H9 (cell line): ENCODE measurements at regions not wholly inside any gene's neighbourhood (a gene's known extent, or its start where the extent isn't known, plus 50 kb on each side); places are given as distances from the start of the nearest gene placed in this dataset.

ENCODE experiments used
- DNase-seq: peaks from one replicate; pipeline ENCODE4 v3.0.0-alpha.2; 2017
- H2AFZ ChIP-seq: one replicate; pipeline ENCODE4 v1.6.1; 2013; ENCODE audit warnings: mild to moderate bottlenecking, low read length, control low read depth, moderate library complexity
- H2AK5ac ChIP-seq: 2 replicates; pipeline ENCODE4 v1.6.1; 2013; ENCODE audit warnings: low read length, control low read depth, mixed read lengths; ENCODE audit not compliant: insufficient read length
- H2BK120ac ChIP-seq: one replicate; pipeline ENCODE4 v1.6.1; 2013; ENCODE audit warnings: low read depth, mild to moderate bottlenecking, low read length, control low read depth, inconsistent platforms; ENCODE audit not compliant: poor library complexity, severe bottlenecking
- H2BK12ac ChIP-seq: 2 replicates; pipeline ENCODE4 v1.6.1; 2013; ENCODE audit warnings: low read length, control low read depth, mixed read lengths, low read depth; ENCODE audit not compliant: insufficient read length
- H2BK15ac ChIP-seq: 2 replicates; pipeline ENCODE4 v1.6.1; 2013; ENCODE audit warnings: low read depth, low read length, control low read depth
- H2BK20ac ChIP-seq: one replicate; pipeline ENCODE4 v1.6.1; 2013; ENCODE audit warnings: low read depth, mild to moderate bottlenecking, low read length, control low read depth, inconsistent platforms; ENCODE audit not compliant: poor library complexity, severe bottlenecking
- H2BK5ac ChIP-seq: 2 replicates; pipeline ENCODE4 v1.6.1; 2013; ENCODE audit warnings: low read length, control low read depth, mixed read lengths; ENCODE audit not compliant: insufficient read length
- H3K14ac ChIP-seq: 2 replicates; pipeline ENCODE4 v1.6.1; 2013; ENCODE audit warnings: low read length, control low read depth; ENCODE audit not compliant: insufficient read depth
- H3K18ac ChIP-seq: 2 replicates; pipeline ENCODE4 v1.6.1; 2013; ENCODE audit warnings: low read depth, mild to moderate bottlenecking, mixed read lengths, low read length, control low read depth; ENCODE audit not compliant: insufficient read length
- H3K23ac ChIP-seq: 2 replicates; pipeline ENCODE4 v1.6.1; 2013; ENCODE audit warnings: low read length, control low read depth, mixed read lengths, low read depth; ENCODE audit not compliant: insufficient read length
- H3K23me2 ChIP-seq: 2 replicates; pipeline ENCODE4 v1.6.1; 2013; ENCODE audit warnings: low read depth, mild to moderate bottlenecking, mixed read lengths, low read length, control low read depth; ENCODE audit not compliant: insufficient read length, poor library complexity, severe bottlenecking
- H3K27ac ChIP-seq: 2 replicates; pipeline ENCODE4 v1.5.1; 2013; ENCODE audit warnings: low read length, control low read depth, mixed read lengths, low read depth; ENCODE audit not compliant: insufficient read length
- H3K27me3 ChIP-seq: 2 replicates; pipeline ENCODE4 v1.6.1; 2013; ENCODE audit warnings: low read length, control low read depth, inconsistent platforms; ENCODE audit not compliant: insufficient read depth
- H3K4ac ChIP-seq: 2 replicates; pipeline ENCODE4 v1.6.1; 2013; ENCODE audit warnings: low read depth, mild to moderate bottlenecking, control low read depth, inconsistent platforms, low read length, moderate library complexity
- H3K4me1 ChIP-seq: 2 replicates; pipeline ENCODE4 v1.6.1; 2013; ENCODE audit warnings: low read length, control low read depth, inconsistent platforms; ENCODE audit not compliant: insufficient read depth
- H3K4me2 ChIP-seq: 2 replicates; pipeline ENCODE4 v1.6.1; 2013; ENCODE audit warnings: low read length, control low read depth, mixed read lengths; ENCODE audit not compliant: insufficient read length, insufficient read depth
- H3K56ac ChIP-seq: 2 replicates; pipeline ENCODE4 v1.6.1; 2013; ENCODE audit warnings: low read depth, mild to moderate bottlenecking, mixed read lengths, low read length, control low read depth; ENCODE audit not compliant: insufficient read length
- H3K79me1 ChIP-seq: 2 replicates; pipeline ENCODE4 v1.6.1; 2013; ENCODE audit warnings: low read depth, mild to moderate bottlenecking, moderate library complexity, low read length, control low read depth, inconsistent platforms; ENCODE audit not compliant: insufficient read depth, poor library complexity, severe bottlenecking
- H3K79me2 ChIP-seq: 2 replicates; pipeline ENCODE4 v1.6.1; 2013; ENCODE audit warnings: low read length, control low read depth, inconsistent platforms; ENCODE audit not compliant: insufficient read depth
- H3K9ac ChIP-seq: 2 replicates; pipeline ENCODE4 v1.6.1; 2013; ENCODE audit warnings: low read length, control low read depth, mixed read lengths; ENCODE audit not compliant: insufficient read length; ENCODE audit errors: extremely low read depth
- H3K9me3 ChIP-seq: one replicate; pipeline ENCODE4 v1.6.1; 2013; ENCODE audit warnings: low read depth, low read length, inconsistent platforms; ENCODE audit not compliant: control insufficient read depth
- H3T11ph ChIP-seq: one replicate; pipeline ENCODE4 v1.6.1; 2013; ENCODE audit warnings: mild to moderate bottlenecking, low read length, control low read depth, inconsistent platforms
- H4K20me1 ChIP-seq: one replicate; pipeline ENCODE4 v1.6.1; 2013; ENCODE audit not compliant: control insufficient read depth, insufficient read length, insufficient read depth
- H4K5ac ChIP-seq: 2 replicates; pipeline ENCODE4 v1.6.1; 2013; ENCODE audit warnings: low read depth, mild to moderate bottlenecking, mixed read lengths, low read length, control low read depth; ENCODE audit not compliant: insufficient read length
- H4K8ac ChIP-seq: replicated peaks from 2 replicates; pipeline ENCODE4 v1.6.1; 2013; ENCODE audit warnings: low read length, control low read depth, mixed read lengths, low read depth; ENCODE audit not compliant: insufficient read length
- H4K91ac ChIP-seq: 2 replicates; pipeline ENCODE4 v1.6.1; 2013; ENCODE audit warnings: low read depth, mild to moderate bottlenecking, moderate library complexity, mixed read lengths, low read length, control low read depth; ENCODE audit not compliant: insufficient read length
- H3K27ac Mint-ChIP-seq, 3 experiments: 2 replicates in 2 of 3; 3 replicates in 1 of 3; pipeline ENCODE4 v1.8.0; 2020 to 2021; ENCODE audit warnings: mixed read lengths in 3 of 3, mild to moderate bottlenecking in 1 of 3, moderate library complexity in 1 of 3
- H3K27me3 Mint-ChIP-seq: 2 replicates; pipeline ENCODE4 v1.8.0; 2021; ENCODE audit warnings: low read depth, mild to moderate bottlenecking, moderate library complexity, mixed read lengths
- H3K36me3 Mint-ChIP-seq, 3 experiments: 2 replicates in 2 of 3; 3 replicates in 1 of 3; pipeline ENCODE4 v1.8.0; 2020 to 2021; ENCODE audit warnings: low read depth in 3 of 3, mixed read lengths in 3 of 3; ENCODE audit not compliant: insufficient read depth in 1 of 3
- H3K4me1 Mint-ChIP-seq, 2 experiments: 2 replicates each; pipeline ENCODE4 v1.8.0; 2020; ENCODE audit warnings: mixed read lengths in 2 of 2
- H3K4me3 Mint-ChIP-seq, 2 experiments: 2 replicates in 1 of 2; 3 replicates in 1 of 2; pipeline ENCODE4 v1.8.0; 2020 to 2021; ENCODE audit warnings: mild to moderate bottlenecking in 2 of 2, mixed read lengths in 2 of 2, moderate library complexity in 1 of 2
- H3K9me3 Mint-ChIP-seq, 2 experiments: 2 replicates in 1 of 2; 3 replicates in 1 of 2; pipeline ENCODE4 v1.8.0; 2020; ENCODE audit warnings: mild to moderate bottlenecking in 2 of 2, mixed read lengths in 2 of 2, moderate library complexity in 1 of 2
- CTCF ChIP-seq: fragments of 200-600 bp; sonication (generic); conservative IDR thresholded peaks from 3 replicates; pipeline ENCODE4 v1.8.0; 2021; ENCODE audit warnings: antibody characterized with exemption, mild to moderate bottlenecking
- WGBS: extraction: QIAGEN DNeasy Blood & Tissue Kit; methylation state at CpG from one replicate; pipeline ENCODE4 v1.1.7; 2013; ENCODE audit warnings: missing lambda C conversion rate, low lambda C conversion rate, mixed read lengths; ENCODE audit not compliant: insufficient read length; ENCODE audit errors: extremely low coverage; 5-methylcytosine and 5-hydroxymethylcytosine counted together

- no peak overlapping the region for H2BK5ac ChIP-seq
- no CpG with 5 or more reads among the region's 1 CpG for WGBS
- no peak for TF ChIP-seq CTCF
Measured at GRCh38 chr9:100785946-100786345, 208.1 kb downstream of the CAVIN4 start.

More at GRCh38 chr9:100785946-100786345, 208.1 kb downstream of the CAVIN4 start:
- H4K20me1 ChIP-seq, result no peaks in the 10 kb centered on the region
- no peak overlapping the region for H2AFZ ChIP-seq
- H3K4me1 Mint-ChIP-seq, result no peaks in the 10 kb centered on the region
- no peak overlapping the region for H3K27ac Mint-ChIP-seq
- no peak overlapping the region for H4K8ac ChIP-seq
- no peaks in the 10 kb centered on the region for H3K23me2 ChIP-seq
- no peak overlapping the region for H2BK15ac ChIP-seq
- no peak overlapping the region for H3K4me2 ChIP-seq
- no peak overlapping the region for H2AK5ac ChIP-seq
- no peaks in the 10 kb centered on the region for H3K27me3 ChIP-seq
- no peak overlapping the region for H3K56ac ChIP-seq
- H4K91ac ChIP-seq, result no peak overlapping the region
- H3K4me1 ChIP-seq, result no peaks in the 10 kb centered on the region
- no peak overlapping the region for H3K4ac ChIP-seq
- H3K4me3 Mint-ChIP-seq, result no peak overlapping the region
- no peak overlapping the region for H2BK12ac ChIP-seq
- DNase-seq, result no peak
- H3K23ac ChIP-seq, result no peak overlapping the region
- H3K9me3 Mint-ChIP-seq, result peaks cover 4 to 9% of the 10 kb centered on the region in 2 experiments; a peak in 3 of 5 replicates
- H2BK20ac ChIP-seq, result no peak overlapping the region
- H3K27me3 Mint-ChIP-seq, result no peaks in the 10 kb centered on the region
- H3T11ph ChIP-seq, result no peak overlapping the region
- H3K18ac ChIP-seq, result no peak overlapping the region
- no peak overlapping the region for H3K27ac ChIP-seq
- no peaks in the 10 kb centered on the region for H3K36me3 Mint-ChIP-seq
- H3K14ac ChIP-seq, result no peak overlapping the region
- H3K79me2 ChIP-seq, result no peaks in the 10 kb centered on the region
- H3K9ac ChIP-seq, result no peak overlapping the region
- no peak overlapping the region for H4K5ac ChIP-seq
- H2BK120ac ChIP-seq, result no peak overlapping the region
- no peaks in the 10 kb centered on the region for H3K9me3 ChIP-seq
- H3K79me1 ChIP-seq, result no peaks in the 10 kb centered on the region
